ENCODE measurements at regions not wholly inside any gene's neighbourhood (a gene's known extent, or its start where the extent isn't known, plus 50 kb on each side); places are given as distances from the start of the nearest gene placed in this dataset.

- Histone ChIP-seq H3K4me3 (no peak overlapping the region), H3K4me1 (replicated peaks) (no peaks in the 10 kb centered on the region), H3K36me3 (no peaks in the 10 kb centered on the region), H3K27me3 (replicated peaks; ENCODE audit: insufficient read depth) (no peaks in the 10 kb centered on the region), H3K9me3 (no peaks in the 10 kb centered on the region), H3K27ac (no peak overlapping the region)
- TF ChIP-seq CTCF (IDR thresholded peaks at IDR 0.05) (no peak), POLR2A (IDR thresholded peaks at IDR 0.05) (no peak), POLR2AphosphoS5 (IDR thresholded peaks at IDR 0.05) (no peak)
- no peak for DNase-seq (ENCODE audit: low spot score)
- intact Hi-C loops (cut with DNase I), result no loop called here
- WGBS, result 67% methylated on average over 5 of the region's 5 CpGs
Observed at GRCh38 chr3:193875601-193876321, 260.2 kb upstream of the HES1 start.

- no peak overlapping the region for H3K27ac ChIP-seq
- no peaks in the 10 kb centered on the region for H3K36me3 ChIP-seq
- intact Hi-C loops (cut with DNase I), result no loop called here
- no peaks in the 10 kb centered on the region for H3K27me3 ChIP-seq (replicated peaks; ENCODE audit: insufficient read depth)
- H3K4me3 ChIP-seq, result no peak overlapping the region
- H3K4me1 ChIP-seq (replicated peaks), result no peaks in the 10 kb centered on the region
- no peaks in the 10 kb centered on the region for H3K9me3 ChIP-seq
- no peak for DNase-seq (ENCODE audit: low spot score)
- TF ChIP-seq CTCF (IDR thresholded peaks at IDR 0.05) (no peak), POLR2AphosphoS5 (IDR thresholded peaks at IDR 0.05) (no peak), POLR2A (IDR thresholded peaks at IDR 0.05) (no peak)
- WGBS, result 86% methylated on average over 13 of the region's 13 CpGs
Observed at GRCh38 chr3:193879099-193879863, 256.7 kb upstream of the HES1 start.

GRCh38 chr3:193879864-193880242 is 256.1 kb upstream of the HES1 start:
- Histone ChIP-seq H3K27ac (no peak overlapping the region), H3K27me3 (replicated peaks; ENCODE audit: insufficient read depth) (no peaks in the 10 kb centered on the region), H3K4me3 (no peak overlapping the region), H3K36me3 (no peaks in the 10 kb centered on the region), H3K4me1 (replicated peaks) (no peaks in the 10 kb centered on the region), H3K9me3 (no peaks in the 10 kb centered on the region)
- intact Hi-C loops (cut with DNase I), result no loop called here
- no peak for DNase-seq (ENCODE audit: low spot score)
- 44% methylated on average over 1 of the region's 1 CpG for WGBS
- TF ChIP-seq POLR2AphosphoS5 (IDR thresholded peaks at IDR 0.05), result no peak
- no peak for TF ChIP-seq CTCF (IDR thresholded peaks at IDR 0.05)

GRCh38 chr3:193882091-193882490 is 253.9 kb upstream of the HES1 start:
- no peaks in the 10 kb centered on the region for H3K9me3 ChIP-seq
- no peak overlapping the region for H3K27ac ChIP-seq
- no peak overlapping the region for H3K4me3 ChIP-seq
- H3K36me3 ChIP-seq, result no peaks in the 10 kb centered on the region
- no peaks in the 10 kb centered on the region for H3K27me3 ChIP-seq (replicated peaks; ENCODE audit: insufficient read depth)
- WGBS, result 100% methylated on average over 6 of the region's 6 CpGs
- intact Hi-C loops (cut with DNase I), result no loop called here
- H3K4me1 ChIP-seq (replicated peaks), result no peaks in the 10 kb centered on the region
- TF ChIP-seq CTCF (IDR thresholded peaks at IDR 0.05) (no peak), POLR2A (IDR thresholded peaks at IDR 0.05) (no peak), POLR2AphosphoS5 (IDR thresholded peaks at IDR 0.05) (no peak)
- DNase-seq (ENCODE audit: low spot score), result no peak

GRCh38 chr3:193883551-193883950 is 252.4 kb upstream of the HES1 start:
- Histone ChIP-seq H3K9me3 (no peaks in the 10 kb centered on the region), H3K27ac (no peak overlapping the region), H3K27me3 (replicated peaks; ENCODE audit: insufficient read depth) (no peaks in the 10 kb centered on the region), H3K36me3 (no peaks in the 10 kb centered on the region), H3K4me1 (replicated peaks) (no peaks in the 10 kb centered on the region), H3K4me3 (no peak overlapping the region)
- DNase-seq (ENCODE audit: low spot score), result no peak
- TF ChIP-seq POLR2AphosphoS5 (IDR thresholded peaks at IDR 0.05), result no peak
- no peak for TF ChIP-seq CTCF (IDR thresholded peaks at IDR 0.05)
- no peak for TF ChIP-seq POLR2A (IDR thresholded peaks at IDR 0.05)
- 84% methylated on average over 3 of the region's 3 CpGs for WGBS
- intact Hi-C loops (cut with DNase I), result no loop called here

Measured in prostate gland (tissue), 2 donors.